EL (cell line): ENCODE measurements at regions not wholly inside any gene's neighbourhood (a gene's known extent, or its start where the extent isn't known, plus 50 kb on each side); places are given as distances from the start of the nearest gene placed in this dataset.
A peak's percentile ranks its signal among the peaks of the same experiment; 100 is the strongest.

ENCODE experiments used
- DNase-seq: peaks from one replicate; pipeline ENCODE4 v3.0.0-alpha.2; 2016

DNA sequence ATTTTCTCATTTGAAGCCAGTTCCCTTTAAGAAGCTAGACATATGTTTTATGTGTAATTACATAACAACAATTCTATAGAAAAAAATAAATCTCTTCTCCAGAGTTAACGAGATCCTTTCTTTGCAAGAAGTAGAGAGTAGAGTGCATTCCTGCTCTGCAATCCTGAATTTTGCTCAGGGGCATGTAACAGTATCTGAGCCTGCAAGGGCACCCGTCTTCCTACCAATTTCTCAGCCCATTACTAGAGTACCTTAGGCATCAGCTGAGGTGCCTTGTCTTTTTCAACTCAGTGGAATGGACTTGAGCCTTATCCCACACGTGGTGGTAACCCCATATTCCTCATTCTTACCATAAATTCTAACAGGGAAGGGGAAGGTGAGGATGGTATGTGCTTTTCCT lies 205.9 kb downstream of the IKZF2 start:
- no peak for DNase-seq

DNA sequence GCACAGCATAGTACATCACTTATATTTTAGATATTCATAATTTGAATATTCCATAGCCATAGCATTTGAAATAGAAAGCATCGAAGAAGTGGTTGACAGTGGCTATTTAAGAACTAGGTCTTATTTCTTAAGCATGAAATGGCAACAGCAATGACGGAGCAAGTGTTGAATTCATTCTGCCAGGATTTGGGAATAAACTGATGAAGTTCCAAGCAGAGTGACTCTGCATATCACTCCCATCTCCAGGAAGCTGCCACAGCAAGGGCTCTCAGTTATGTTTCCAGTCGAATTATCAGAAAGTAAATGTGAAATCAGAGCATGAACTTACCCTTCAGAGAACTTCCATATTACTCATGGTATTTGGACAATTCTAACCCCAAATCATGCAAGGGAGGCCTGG lies 208.1 kb downstream of the IKZF2 start:
- no peak for DNase-seq

DNA sequence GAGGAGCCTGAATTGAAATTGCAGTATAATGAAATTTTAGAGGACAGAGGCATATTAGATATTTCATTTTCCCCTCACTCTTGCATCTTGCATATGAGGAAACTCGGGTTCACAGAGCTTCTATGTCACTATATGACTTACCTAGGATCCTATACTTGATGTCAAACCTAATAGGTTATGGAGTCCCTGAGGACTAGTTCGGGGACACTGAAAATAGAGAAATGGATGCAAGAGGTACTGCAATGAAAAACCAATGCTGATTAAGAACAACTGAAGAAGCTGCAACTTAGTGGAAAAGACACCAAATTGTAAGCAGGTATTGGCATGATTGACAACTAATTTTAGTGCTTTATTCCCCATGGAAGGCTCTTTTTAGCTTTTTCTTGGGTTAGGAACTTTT lies 210.1 kb downstream of the IKZF2 start:
- DNase-seq, result no peak

DNA sequence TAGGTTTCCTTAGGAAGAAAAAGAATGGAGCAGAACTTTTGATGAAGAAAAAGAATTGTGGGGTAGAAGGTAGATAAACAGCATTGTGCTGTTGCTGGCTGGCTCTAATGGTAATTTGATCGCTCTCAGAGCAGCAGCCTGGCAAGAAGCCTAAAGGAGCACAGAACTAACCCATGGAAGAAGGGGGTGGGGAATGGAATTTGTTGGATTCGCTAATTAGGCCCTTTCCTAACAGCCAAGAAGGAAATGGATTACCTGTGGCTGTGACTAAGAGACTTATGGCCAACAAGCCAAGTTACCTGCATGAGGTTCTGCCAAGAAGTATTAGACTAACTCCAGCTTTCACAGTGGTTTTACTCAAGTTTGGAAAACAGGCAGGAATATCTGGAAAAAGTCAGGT lies 210.6 kb downstream of the IKZF2 start:
- DNase-seq, result no peak

DNA sequence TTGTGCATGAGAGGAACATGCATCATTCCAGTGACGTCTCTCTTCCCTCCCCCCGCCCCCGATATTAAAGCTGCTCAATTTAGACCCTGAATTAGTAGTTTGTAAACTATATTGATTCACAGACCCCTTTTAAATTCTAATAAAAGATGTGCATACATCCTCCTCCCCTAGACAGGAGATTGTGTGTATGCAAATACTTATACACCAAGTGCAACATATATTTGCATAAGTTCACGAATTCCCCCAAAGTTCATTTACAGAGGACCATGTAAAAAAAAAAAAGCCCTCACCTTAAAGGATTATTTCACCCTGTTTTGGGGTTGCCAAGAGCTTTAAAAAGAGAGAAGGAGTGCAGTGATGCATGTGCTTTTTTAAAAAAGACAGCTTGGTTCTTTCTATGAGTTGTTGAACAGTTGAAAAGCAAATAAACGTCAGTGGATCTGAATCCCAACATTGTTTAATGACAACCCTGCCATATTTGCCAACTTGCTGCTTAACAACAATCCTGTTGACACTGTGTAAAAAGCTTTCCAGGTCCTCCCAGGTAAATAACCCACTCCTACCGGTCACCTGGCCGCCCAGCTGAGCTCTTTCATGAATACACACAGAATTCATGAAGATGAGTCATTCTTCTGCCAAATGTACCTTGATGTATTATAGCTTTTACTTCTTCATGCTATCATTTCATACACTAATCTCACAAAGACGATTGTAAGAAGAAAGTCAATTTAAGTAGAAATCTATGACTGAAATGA lies 211.5 kb downstream of the IKZF2 start:
- no peak for DNase-seq

DNA sequence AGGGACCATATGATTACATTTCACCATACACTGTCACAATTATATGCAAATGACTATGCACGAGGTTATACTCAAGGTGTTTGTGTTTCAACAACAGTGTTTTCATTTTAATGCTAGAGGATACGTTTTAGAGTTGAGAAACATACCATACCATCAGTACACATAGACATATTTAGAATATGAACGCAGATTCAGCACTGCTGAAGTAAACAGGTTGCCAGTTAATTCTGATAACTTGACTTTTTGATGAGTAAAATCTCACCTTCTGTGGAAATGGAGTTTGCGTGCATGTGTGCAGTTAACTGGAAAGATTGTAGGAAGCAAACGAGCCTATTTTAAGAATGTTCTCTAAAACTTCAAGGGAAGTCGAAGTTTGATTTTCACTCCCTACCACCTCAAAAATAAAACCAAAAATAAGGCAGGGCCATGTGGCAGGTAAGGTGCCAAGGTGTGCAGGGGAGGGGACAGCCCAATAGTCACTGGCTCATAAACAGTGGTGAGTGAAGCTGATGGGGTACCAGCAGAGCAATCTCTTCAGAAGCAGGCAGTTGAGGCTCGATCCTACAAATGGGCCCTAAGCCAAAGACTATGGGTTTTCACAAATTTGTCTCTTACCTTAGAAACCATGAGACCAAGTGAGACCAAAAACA lies 213.1 kb downstream of the IKZF2 start:
- DNase-seq, result no peak

DNA sequence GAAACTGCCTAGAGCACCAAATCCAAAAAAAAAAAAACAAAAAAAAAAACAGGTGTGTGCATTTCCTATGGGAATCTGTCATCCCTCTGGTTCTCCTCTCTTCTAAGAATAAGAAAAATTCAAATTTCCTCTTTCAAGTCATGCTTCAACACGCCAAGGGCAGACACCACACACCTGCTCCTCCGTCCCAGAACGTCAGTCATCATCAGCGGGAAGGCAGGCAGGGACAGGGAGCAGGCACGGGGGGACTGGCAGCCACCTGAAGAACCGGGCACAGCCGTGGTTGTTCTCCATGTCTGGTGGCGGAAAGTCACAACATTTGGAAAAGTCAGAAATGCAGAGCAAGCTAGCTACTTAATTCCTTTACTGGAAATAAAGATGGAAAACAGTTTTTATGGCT lies 214.8 kb downstream of the IKZF2 start:
- no peak for DNase-seq

DNA sequence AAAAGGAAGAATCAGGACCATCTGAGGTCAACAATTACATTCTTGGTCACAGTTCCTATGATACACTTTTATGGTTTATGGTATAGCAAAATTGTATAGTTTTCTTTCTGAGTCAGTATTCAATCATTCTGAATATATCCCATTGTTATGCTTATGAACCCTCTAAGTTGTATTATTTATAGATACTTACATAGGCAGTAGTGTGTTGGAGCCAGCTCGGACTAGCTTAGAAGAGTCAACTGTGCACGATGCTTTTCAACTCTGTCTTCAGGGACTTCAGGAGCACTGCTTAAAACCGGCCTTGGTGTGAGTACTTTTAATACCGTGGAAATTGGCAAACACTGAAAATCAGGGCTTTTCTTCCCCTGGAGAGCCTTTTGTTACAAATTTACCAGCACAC lies 215.7 kb downstream of the IKZF2 start:
- no peak for DNase-seq

DNA sequence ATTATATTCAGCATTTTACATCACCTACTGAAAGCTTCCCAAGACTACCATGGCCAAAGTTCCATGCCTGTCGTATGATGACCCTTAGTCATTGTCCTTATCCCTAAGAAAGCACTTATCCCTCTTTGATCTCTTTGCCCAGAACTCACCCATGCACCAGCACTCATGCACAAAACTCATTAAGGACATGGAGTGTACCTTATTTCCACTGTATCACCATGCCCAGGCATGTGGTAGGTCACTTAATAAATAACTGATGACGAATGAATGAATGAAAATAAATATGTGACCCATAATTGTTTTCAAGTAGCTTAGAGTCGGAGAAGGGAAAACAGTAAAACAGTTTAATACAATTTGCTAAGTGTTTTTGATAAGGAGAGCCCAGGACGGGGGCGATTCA lies 220.1 kb downstream of the IKZF2 start:
- DNase-seq, result no peak

DNA sequence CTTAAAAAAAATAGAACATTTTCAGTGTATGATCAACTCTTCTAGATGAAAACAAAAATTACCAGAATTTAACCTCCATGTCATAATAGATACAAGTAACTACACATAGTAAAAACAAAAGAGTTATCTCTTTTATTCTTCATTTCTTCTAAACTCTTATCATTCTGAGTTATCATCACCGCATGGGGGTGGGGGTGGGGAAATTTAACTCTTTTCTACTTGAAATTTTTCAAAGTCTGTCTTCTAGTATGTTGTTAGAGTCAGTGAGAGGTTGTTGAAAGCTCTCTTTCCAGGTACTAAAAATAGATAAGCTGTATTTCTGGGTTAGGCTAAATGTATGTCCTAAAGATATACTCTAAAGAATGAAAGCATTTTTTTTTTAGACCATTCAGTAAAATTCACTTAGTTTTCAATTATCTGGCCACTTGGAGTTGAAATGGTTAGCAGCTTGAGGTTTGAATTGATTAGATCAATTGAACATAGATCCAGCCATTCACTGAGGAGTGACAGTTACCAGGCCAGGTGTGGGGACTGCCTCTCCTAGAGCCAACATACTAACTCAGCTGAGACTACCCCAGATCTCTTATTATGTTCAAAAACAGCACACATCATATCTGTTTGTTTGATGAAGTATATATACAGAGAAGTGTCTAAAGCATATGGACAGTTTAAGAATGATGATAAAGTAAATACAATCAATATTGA lies 220.7 kb downstream of the IKZF2 start:
- DNase-seq, result no peak

DNA sequence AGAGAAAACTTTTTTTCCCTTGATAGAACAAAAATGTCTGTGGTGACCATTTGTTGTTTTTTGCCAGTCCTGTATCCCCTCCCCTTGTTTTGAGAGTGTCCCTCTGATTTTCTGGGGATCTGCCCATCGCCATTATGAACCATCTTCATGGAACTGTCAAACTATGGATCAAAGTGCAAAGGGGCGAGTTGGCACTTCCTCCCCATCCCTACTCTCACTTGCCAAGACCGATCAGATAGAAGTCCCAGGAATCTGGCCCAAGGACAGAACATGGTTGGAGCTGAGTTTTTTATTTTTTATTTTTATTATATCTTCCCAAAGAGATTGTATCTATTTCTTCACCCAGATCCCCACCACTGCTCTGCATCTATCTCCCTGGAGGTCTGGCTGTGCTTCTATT lies 221.4 kb downstream of the IKZF2 start:
- no peak for DNase-seq

DNA sequence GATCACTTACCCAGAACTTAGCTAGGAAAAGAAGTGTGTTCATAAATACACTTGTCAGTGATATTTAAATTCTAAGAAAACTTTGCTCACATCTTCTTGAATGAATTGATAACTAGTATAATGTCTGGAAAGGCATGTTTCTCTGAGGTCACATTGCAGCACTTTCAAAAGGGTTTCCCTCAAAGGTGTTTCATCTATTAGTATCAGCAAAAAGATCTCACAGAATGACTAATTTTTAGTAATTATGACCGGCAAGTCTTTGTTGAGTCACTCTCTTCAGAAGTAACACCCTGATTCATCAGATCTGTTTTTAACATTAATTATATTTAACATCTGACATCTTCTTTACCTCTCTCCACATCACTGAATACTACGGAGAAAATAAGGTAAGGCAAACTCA lies 222.3 kb downstream of the IKZF2 start:
- DNase-seq, result no peak

DNA sequence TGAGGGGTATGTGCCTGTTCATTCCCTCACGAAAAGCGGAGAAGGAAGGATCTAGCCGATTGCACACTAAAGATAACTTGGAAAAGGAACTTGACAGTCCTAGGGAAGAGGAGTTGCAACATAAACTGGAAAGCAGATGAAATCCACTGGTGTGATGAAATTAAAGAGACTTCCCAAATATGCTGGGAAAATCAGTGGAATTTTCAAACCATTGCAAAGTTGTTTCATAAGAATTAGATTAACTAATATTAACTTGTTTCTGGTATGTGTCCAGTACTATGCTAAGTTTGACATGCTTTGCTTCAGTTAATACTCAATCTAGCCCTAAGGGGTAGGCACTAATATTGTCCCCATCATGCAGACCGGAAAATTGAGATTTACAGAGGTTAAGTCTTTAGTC lies 222.7 kb downstream of the IKZF2 start:
- DNase-seq, result no peak

DNA sequence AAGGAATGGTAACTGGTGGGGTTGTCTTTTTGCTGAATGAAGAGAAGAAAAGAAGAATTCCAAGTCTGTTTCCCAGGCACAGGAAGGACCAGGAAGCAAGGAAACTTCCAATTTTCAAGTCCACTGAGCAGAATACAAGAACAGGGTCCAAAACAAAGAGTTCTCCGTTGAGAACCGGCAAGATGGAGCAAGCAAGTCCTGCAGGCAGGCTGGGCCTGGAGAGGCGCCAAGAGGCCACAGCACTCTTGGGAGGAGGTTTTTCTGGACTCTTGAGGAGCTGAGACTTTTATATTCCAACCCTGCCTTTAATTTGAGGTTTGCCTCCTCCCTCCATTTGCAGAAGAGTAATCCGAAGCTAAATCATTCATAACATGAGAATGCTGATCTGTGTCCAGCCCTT lies 224.5 kb downstream of the IKZF2 start:
- DNase-seq, result no peak

DNA sequence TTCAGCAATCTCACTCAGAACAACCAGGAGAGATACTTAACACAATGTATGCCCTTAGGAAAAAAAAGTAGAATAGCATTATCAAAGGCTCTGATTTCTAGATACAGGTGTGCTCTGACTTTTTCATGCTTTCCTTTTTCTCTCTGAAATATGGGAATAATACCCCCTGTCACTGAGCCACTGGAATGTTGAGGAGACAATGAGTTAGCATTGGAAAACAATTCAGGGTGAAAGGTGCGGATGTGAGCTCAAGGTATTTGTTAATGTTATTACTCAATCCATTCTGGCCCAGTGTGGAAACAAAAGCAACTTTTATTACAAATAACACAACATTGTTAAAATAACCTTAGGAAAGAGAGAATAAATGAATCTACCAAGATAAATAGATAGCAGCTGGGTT lies 228.0 kb downstream of the IKZF2 start:
- no peak for DNase-seq

DNA sequence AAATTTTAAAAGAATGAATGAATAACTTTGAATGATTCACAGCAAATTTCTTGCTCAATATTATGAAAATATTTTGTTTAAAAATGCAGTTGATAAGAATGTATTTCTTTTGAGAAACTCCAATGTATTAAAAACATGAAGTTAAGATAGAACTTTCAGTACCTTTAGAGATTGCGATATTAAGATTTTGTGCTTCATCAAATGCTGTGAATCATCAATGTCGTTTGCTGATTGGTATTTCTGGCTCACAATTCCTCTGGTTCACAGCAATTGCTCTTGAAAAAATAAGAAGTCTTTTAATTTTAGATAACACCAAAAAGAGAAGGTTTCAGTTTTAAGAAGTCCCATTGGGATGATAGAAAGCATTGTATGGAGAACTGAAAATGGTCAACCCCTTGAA lies 228.7 kb downstream of the IKZF2 start:
- DNase-seq, result no peak

DNA sequence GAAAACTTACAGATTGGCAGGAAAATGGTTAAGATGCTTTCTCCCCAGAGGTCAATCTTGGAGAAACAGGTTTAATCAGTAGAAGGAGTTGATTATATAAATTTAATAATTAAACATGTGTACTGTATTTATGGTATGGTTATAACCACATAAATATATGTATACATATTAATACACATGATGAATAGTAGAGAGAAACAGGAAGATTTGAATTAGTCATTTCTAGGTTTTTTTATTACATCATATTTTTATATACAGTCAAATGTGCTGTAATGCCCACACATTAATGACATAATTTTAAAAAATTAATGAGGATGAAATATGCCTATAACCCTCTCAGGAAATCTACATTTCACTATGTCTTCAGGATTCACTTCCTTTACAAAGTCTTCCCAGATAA lies 229.7 kb downstream of the IKZF2 start:
- no peak for DNase-seq

DNA sequence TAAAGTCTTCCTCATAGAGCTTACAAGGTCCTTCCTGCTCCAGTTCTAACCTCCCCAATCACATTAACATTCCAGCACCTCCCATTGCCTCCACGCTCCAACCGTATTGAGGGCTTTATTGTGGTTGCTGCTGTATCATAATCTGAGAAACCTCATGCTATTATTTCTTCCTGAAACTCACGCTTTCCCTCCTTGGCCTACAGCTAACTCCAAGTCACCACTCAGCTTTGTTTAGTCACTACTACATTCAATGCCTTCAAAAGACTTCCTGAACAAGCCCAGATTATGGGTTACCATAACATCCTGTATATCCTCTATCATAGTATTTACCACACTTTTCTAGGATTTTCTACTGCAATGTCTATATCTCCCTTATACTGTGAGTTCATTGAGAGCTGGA lies 230.4 kb downstream of the IKZF2 start:
- DNase-seq, result no peak

DNA sequence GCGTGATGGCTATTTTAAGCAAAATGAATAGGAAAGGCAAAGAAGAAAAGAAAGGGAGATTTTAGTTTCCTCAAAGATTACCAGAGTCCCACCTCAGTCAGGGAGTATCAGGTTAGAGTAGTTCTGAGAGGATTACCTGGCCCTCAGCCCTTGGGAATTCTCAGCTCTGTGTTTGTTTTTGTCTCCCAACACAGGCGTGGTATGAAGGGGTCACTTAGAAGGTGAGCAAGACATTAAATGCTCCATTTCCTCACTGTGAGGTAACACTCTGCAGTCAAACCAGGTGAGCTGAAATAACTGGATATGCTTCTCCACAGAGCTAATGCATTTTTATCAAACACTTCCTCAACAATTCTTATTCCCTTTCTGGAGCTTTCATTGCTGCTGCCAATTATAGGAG lies 232.2 kb downstream of the IKZF2 start:
- no peak for DNase-seq

DNA sequence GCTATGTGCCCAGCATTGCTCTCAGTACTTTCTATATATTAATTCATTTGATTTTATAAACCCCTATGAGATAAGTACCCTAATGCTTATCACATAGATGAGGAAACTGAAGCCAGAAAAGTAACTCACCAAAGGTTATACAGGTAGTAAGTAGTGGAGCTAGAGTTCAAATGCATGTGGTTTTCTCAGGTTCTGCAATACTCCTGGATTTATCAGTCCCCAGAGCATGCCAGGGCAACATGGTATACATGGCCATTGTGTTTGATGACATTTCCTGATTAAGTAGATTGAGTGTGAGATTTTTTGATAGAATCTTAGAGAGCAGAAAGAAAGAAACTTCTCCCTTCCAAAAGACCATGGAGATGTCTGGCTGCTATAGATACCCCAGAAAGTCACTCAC lies 233.1 kb downstream of the IKZF2 start:
- DNase-seq, result no peak

DNA sequence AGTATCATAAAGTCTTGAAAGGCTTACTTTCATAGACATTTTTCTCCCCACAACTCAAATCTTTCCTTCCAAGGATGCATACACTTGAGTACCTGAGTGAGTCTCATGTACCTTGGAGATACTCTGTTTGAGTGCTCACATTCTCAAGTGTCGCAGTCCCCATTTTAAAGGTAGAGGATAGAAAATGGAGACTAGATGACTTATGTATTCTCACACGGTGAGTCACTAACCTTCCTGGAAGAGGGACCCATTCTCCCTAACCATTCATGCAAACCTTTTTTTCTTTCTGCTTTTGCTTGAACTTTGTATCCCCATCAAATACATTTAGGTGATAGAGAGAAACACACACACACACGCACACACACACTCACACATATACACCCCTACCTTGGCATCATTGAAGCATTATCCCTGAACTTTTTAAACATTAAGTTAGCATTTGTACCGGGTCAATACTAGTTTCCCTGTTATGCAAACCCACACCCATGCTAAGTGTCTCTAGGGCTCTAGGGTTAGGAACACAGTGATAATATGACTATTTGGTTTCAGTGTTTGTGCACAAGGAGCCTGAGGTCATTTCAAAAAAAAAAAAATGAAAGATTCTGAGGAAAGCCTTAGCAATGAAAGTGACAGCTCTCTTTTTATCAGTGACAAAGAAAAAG lies 236.2 kb downstream of the IKZF2 start:
- peak; percentile 19 for DNase-seq

DNA sequence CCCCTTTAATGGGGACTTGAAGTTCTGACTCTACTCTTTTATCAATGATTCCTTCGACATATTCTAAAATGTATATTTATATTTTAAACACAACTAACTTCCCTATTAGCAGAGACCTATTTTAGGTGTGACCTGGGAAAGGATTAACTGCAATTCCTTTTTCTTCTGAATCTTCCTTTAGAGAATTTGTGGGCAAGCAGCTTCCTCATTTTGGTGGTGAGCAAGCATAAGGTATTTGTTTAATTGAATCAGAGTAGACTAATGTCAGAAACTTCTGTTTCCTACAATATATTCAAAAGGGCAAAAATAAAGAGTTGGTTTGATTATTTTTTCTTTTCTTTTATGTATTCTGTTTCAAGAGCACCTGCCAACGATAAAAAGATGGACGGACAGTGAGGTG lies 237.0 kb downstream of the IKZF2 start:
- DNase-seq, result no peak

DNA sequence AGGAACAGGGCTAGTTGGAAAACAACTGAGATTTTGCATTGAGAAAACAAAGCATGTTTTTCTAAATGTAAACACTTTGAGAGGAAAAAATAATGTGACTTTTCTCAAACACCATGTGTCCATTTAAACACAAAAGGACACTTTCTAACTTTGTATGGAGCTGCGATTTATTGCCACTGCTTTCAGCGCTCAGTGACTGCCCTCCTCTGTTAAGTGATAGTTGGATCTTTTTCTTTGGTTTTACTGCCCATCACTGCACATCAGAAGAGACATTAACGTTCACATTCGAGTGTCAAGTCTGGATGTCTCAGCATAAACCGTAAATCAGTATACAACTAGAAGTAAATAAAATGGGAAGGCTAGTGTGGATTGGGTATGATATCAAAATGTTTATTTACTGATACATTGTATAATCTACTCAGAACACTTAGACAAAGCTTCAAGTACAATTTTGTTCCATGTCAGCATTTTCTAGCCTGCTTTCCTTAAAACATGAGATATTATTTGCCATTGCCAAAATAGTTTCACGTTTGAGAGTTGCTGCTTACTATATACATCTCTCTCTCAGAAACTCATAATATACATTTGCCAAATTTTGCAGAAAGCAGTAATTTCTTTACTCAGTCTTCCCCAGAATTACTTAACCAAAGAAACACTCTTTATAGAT lies 237.6 kb downstream of the IKZF2 start:
- DNase-seq, result no peak
